GM23338 (cell line): ENCODE measurements at regions not wholly inside any gene's neighbourhood (a gene's known extent, or its start where the extent isn't known, plus 50 kb on each side); places are given as distances from the start of the nearest gene placed in this dataset.
A peak's percentile ranks its signal among the peaks of the same experiment; 100 is the strongest.
"Not testable (repeated sequence)": the region's sequence is repeated elsewhere in the genome, so short reads cannot be mapped to it uniquely, and the experiment has no call there.

ENCODE experiments used
- ATAC-seq: fragments of 200-7000 bp; cut with Tn5 transposase; 3 replicates; pipeline ENCODE4 v1.9.1; 2020
- DNase-seq: peaks from one replicate; pipeline ENCODE4 v3.0.0-alpha.2; 2015; ENCODE audit warnings: low spot score
- H2AFZ ChIP-seq: fragments of 200-600 bp; sonication (generic); 2 replicates; pipeline ENCODE4 v1.8.0; 2016; ENCODE audit warnings: antibody characterized with exemption, mild to moderate bottlenecking, moderate library complexity
- H3F3A ChIP-seq: fragments of 200-600 bp; sonication (generic); replicated peaks from 2 replicates; pipeline ENCODE4 v1.8.0; 2017; ENCODE audit warnings: antibody characterized with exemption, mixed run types, low read depth
- H3K27ac ChIP-seq: fragments of 200-600 bp; sonication (generic); 2 replicates; pipeline ENCODE4 v1.6.1; 2016; ENCODE audit warnings: low read depth
- H3K27me3 ChIP-seq: fragments of 200-600 bp; sonication (generic); 2 replicates; pipeline ENCODE4 v1.8.0; 2016; ENCODE audit warnings: mild to moderate bottlenecking, mixed run types, moderate library complexity; ENCODE audit not compliant: insufficient read depth
- H3K36me3 ChIP-seq: fragments of 200-600 bp; sonication (generic); 2 replicates; pipeline ENCODE4 v1.8.0; 2016; ENCODE audit warnings: mild to moderate bottlenecking; ENCODE audit not compliant: insufficient read depth
- H3K4me1 ChIP-seq: fragments of 200-600 bp; sonication (generic); 2 replicates; pipeline ENCODE4 v1.8.0; 2016; ENCODE audit warnings: mild to moderate bottlenecking, moderate library complexity; ENCODE audit not compliant: insufficient read depth
- H3K4me2 ChIP-seq: fragments of 200-600 bp; sonication (generic); 2 replicates; pipeline ENCODE4 v1.7.1; 2017; ENCODE audit warnings: mixed run types
- H3K4me3 ChIP-seq: fragments of 200-600 bp; sonication (generic); 2 replicates; pipeline ENCODE4 v1.6.1; 2016; ENCODE audit warnings: mixed run types
- H3K79me2 ChIP-seq: fragments of 200-600 bp; sonication (generic); replicated peaks from 2 replicates; pipeline ENCODE4 v1.8.0; 2017; ENCODE audit warnings: mild to moderate bottlenecking; ENCODE audit not compliant: insufficient read depth
- H3K9me2 ChIP-seq: fragments of 200-600 bp; sonication (generic); 2 replicates; pipeline ENCODE4 v1.8.0; 2017; ENCODE audit not compliant: insufficient read depth
- H4K20me1 ChIP-seq: fragments of 200-600 bp; sonication (generic); replicated peaks from 2 replicates; pipeline ENCODE4 v1.8.0; 2017; ENCODE audit warnings: mild to moderate bottlenecking; ENCODE audit not compliant: insufficient read depth
- H3K27ac Mint-ChIP-seq: 2 replicates; pipeline ENCODE4 v1.8.0; 2020; ENCODE audit warnings: inconsistent platforms, mild to moderate bottlenecking, moderate library complexity, mixed read lengths
- H3K27me3 Mint-ChIP-seq: 3 replicates; pipeline ENCODE4 v1.8.0; 2022; ENCODE audit warnings: low read depth, mild to moderate bottlenecking, moderate library complexity, mixed read lengths, inconsistent platforms; ENCODE audit not compliant: insufficient read depth, poor library complexity
- H3K36me3 Mint-ChIP-seq: 3 replicates; pipeline ENCODE4 v1.8.0; 2021; ENCODE audit warnings: low read depth, mild to moderate bottlenecking, inconsistent platforms, moderate library complexity, mixed read lengths
- H3K4me1 Mint-ChIP-seq: 3 replicates; pipeline ENCODE4 v1.8.0; 2020; ENCODE audit warnings: mild to moderate bottlenecking, inconsistent platforms, mixed read lengths
- H3K4me3 Mint-ChIP-seq: 3 replicates; pipeline ENCODE4 v1.8.0; 2021; ENCODE audit warnings: moderate library complexity, mild to moderate bottlenecking, inconsistent platforms, mixed read lengths
- H3K9me3 Mint-ChIP-seq: 3 replicates; pipeline ENCODE4 v1.8.0; 2020; ENCODE audit warnings: moderate library complexity, mild to moderate bottlenecking, inconsistent platforms, mixed read lengths
- JUNB ChIP-seq: IDR thresholded peaks from one replicate; pipeline ENCODE4 v1.6.1; 2016; ENCODE audit warnings: antibody characterized with exemption; ENCODE audit not compliant: unreplicated experiment
- STAT1 ChIP-seq: IDR thresholded peaks from one replicate; pipeline ENCODE4 v1.6.1; 2016; ENCODE audit warnings: antibody characterized with exemption; ENCODE audit not compliant: unreplicated experiment
- ZNF331 ChIP-seq: fragments of 250-450 bp; sonication (Bioruptor Pico); IDR thresholded peaks from 2 replicates; pipeline ENCODE4 v1.5.0; 2020; ENCODE audit warnings: low read depth, mild to moderate bottlenecking, moderate library complexity
- ZNF462 ChIP-seq: fragments of 250-450 bp; sonication (Bioruptor Pico); IDR thresholded peaks from 2 replicates; pipeline ENCODE4 v1.5.0; 2020; ENCODE audit warnings: mild to moderate bottlenecking, moderate library complexity
- TF ChIP-seq, protein P1 (sequence below): IDR thresholded peaks from one replicate; pipeline ENCODE4 v1.6.1; 2018; ENCODE audit warnings: antibody characterized with exemption; ENCODE audit not compliant: unreplicated experiment

DNA sequence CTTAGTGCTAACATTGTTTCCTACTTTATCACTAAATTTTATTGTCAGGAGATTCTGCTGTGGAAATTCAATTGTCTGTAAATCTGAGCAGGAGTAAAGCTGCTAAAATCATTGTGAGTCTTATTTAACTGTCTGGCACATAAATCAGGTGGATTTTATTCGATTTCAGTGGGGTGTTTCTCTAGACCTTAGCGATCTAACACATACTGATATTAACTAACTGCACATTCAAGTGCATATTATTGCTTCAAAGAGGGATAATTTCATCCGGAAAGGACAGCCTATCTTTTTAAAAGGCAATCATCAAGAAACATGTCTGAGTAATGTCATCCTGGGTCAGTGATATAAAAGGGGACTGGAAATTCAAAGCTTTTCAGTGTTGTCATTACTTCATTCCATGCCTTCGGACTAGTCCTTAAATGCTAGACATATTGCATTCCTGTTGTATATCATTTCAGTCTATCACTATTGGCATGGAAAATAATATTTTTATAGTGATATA lies 388.7 kb downstream of the PCDH10 start:
- TF ChIP-seq, protein P1, sequence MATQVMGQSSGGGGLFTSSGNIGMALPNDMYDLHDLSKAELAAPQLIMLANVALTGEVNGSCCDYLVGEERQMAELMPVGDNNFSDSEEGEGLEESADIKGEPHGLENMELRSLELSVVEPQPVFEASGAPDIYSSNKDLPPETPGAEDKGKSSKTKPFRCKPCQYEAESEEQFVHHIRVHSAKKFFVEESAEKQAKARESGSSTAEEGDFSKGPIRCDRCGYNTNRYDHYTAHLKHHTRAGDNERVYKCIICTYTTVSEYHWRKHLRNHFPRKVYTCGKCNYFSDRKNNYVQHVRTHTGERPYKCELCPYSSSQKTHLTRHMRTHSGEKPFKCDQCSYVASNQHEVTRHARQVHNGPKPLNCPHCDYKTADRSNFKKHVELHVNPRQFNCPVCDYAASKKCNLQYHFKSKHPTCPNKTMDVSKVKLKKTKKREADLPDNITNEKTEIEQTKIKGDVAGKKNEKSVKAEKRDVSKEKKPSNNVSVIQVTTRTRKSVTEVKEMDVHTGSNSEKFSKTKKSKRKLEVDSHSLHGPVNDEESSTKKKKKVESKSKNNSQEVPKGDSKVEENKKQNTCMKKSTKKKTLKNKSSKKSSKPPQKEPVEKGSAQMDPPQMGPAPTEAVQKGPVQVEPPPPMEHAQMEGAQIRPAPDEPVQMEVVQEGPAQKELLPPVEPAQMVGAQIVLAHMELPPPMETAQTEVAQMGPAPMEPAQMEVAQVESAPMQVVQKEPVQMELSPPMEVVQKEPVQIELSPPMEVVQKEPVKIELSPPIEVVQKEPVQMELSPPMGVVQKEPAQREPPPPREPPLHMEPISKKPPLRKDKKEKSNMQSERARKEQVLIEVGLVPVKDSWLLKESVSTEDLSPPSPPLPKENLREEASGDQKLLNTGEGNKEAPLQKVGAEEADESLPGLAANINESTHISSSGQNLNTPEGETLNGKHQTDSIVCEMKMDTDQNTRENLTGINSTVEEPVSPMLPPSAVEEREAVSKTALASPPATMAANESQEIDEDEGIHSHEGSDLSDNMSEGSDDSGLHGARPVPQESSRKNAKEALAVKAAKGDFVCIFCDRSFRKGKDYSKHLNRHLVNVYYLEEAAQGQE = no peak
- TF ChIP-seq ZNF331 (CRISPR knock-in tag) (no peak), STAT1 (no peak), JUNB (no peak), ZNF462 (CRISPR knock-in tag) (no peak)
- H3K9me3 Mint-ChIP-seq = peaks cover 14% of the 10 kb centered on the region
- H3K36me3 Mint-ChIP-seq = peaks cover 15% of the 10 kb centered on the region

DNA sequence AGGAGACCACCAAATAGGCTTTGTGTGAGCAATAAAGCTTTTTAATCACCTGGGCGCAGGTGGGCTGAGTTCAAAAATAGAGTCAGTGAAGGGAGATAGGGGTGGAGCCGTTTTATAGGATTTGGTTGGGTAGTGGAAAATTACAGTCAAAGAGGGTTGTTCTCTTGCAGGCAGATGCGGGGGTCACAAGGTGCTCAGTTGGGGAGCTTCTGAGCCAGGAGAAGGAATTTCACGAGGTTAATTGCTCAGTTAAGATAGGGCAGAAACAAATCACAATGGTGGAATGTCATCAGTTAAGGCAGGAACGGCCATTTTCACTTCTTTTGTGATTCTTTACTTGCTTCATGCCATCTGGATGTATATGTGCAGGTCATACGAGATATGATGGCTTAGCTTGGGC lies 385.1 kb downstream of the PCDH10 start:
- H3K79me2 ChIP-seq, H3K27me3 ChIP-seq, H3F3A ChIP-seq, H2AFZ ChIP-seq, ATAC-seq, H3K27ac ChIP-seq, H3K36me3 ChIP-seq, H3K4me2 ChIP-seq, H4K20me1 ChIP-seq, H3K4me3 Mint-ChIP-seq, DNase-seq, H3K4me3 ChIP-seq, H3K27me3 Mint-ChIP-seq, H3K9me2 ChIP-seq: not testable (repeated sequence)
- Mint-ChIP-seq H3K27ac (peak overlapping the region; percentile 7; the same call in 1 of the 2 replicates), H3K4me1 (peaks cover 18% of the 10 kb centered on the region), H3K36me3 (peaks cover 24% of the 10 kb centered on the region), H3K9me3 (peaks cover 14% of the 10 kb centered on the region)
- H3K4me1 ChIP-seq = peaks cover 12% of the 10 kb centered on the region; the same call in 1 of the 2 replicates

More for the DNA sequence above, 388.7 kb downstream of the PCDH10 start:
- Histone ChIP-seq H3K4me2 (no peak overlapping the region), H2AFZ (no peak overlapping the region), H3K4me1 (no peaks in the 10 kb centered on the region; the same call in 1 of the 2 replicates), H3K9me2 (no peaks in the 10 kb centered on the region), H3K27me3 (no peaks in the 10 kb centered on the region), H3K4me3 (no peak overlapping the region), H3F3A (no peaks in the 10 kb centered on the region), H4K20me1 (no peaks in the 10 kb centered on the region), H3K27ac (no peak overlapping the region), H3K79me2 (no peaks in the 10 kb centered on the region), H3K36me3 (no peaks in the 10 kb centered on the region)
- H3K4me3 Mint-ChIP-seq = no peak overlapping the region
- no peak for DNase-seq
- H3K27me3 Mint-ChIP-seq = no peaks in the 10 kb centered on the region
- ATAC-seq = no peak
- H3K27ac Mint-ChIP-seq = peak overlapping the region; percentile 7
- H3K4me1 Mint-ChIP-seq = peaks cover 12% of the 10 kb centered on the region; the same call in 2 of the 3 replicates
